SU-DHL-6 (cell line): ENCODE measurements at regions not wholly inside any gene's neighbourhood (a gene's known extent, or its start where the extent isn't known, plus 50 kb on each side); places are given as distances from the start of the nearest gene placed in this dataset.

Source experiments
- H2AFZ ChIP-seq: fragments of 200-600 bp; sonication (generic); 2 replicates; pipeline ENCODE4 v1.6.1; 2014; ENCODE audit warnings: low read depth, mild to moderate bottlenecking, moderate library complexity, mixed read lengths, antibody characterized with exemption, low read length; ENCODE audit not compliant: severe bottlenecking
- H3F3A ChIP-seq: fragments of 200-600 bp; shearing (Covaris generic); 2 replicates; pipeline ENCODE4 v1.6.0; 2016; ENCODE audit warnings: antibody characterized with exemption, mild to moderate bottlenecking; ENCODE audit not compliant: insufficient read depth
- H3K27ac ChIP-seq: fragments of 200-600 bp; sonication (generic); 2 replicates; pipeline ENCODE4 v1.5.1; 2016; ENCODE audit warnings: low read depth, mild to moderate bottlenecking, low read length, moderate library complexity, mixed read lengths
- H3K27me3 ChIP-seq: fragments of 200-600 bp; sonication (generic), shearing (Covaris generic); 2 replicates; pipeline ENCODE4 v1.6.0; 2014; ENCODE audit warnings: mild to moderate bottlenecking, low read length
- H3K36me3 ChIP-seq: fragments of 200-600 bp; sonication (generic); 2 replicates; pipeline ENCODE4 v1.6.1; 2014; ENCODE audit warnings: mild to moderate bottlenecking, low read length, mixed read lengths
- H3K4me2 ChIP-seq: fragments of 300-600, 200-600 bp; shearing (Covaris generic), sonication (generic); 2 replicates; pipeline ENCODE4 v1.6.0; 2014; ENCODE audit warnings: low read length, low read depth, mild to moderate bottlenecking; ENCODE audit not compliant: poor library complexity, severe bottlenecking
- H3K4me3 ChIP-seq: fragments of 200-600 bp; sonication (generic); 2 replicates; pipeline ENCODE4 v1.5.1; 2014; ENCODE audit warnings: antibody characterized with exemption, low read length, mild to moderate bottlenecking, mixed read lengths; ENCODE audit not compliant: insufficient read depth, poor library complexity, severe bottlenecking
- H3K79me2 ChIP-seq: fragments of 200-600 bp; sonication (generic); 2 replicates; pipeline ENCODE4 v1.6.1; 2014; ENCODE audit warnings: mild to moderate bottlenecking, low read length, moderate library complexity; ENCODE audit not compliant: insufficient read depth
- H3K9ac ChIP-seq: fragments of 200-600 bp; sonication (generic); 2 replicates; pipeline ENCODE4 v1.7.0; 2014; ENCODE audit warnings: mild to moderate bottlenecking, low read length
- H3K9me2 ChIP-seq: fragments of 200-600 bp; sonication (generic); replicated peaks from 2 replicates; pipeline ENCODE4 v1.6.1; 2014; ENCODE audit warnings: low read length; ENCODE audit not compliant: insufficient read depth
- H3K9me3 ChIP-seq: fragments of 200-600 bp; sonication (generic); 2 replicates; pipeline ENCODE4 v1.6.1; 2014; ENCODE audit warnings: low read length, mixed read lengths; ENCODE audit not compliant: insufficient read depth
- H4K20me1 ChIP-seq: fragments of 200-600 bp; sonication (generic); 2 replicates; pipeline ENCODE4 v1.6.1; 2014; ENCODE audit warnings: low read depth, mild to moderate bottlenecking, antibody characterized with exemption, low read length, moderate library complexity, mixed read lengths
- EZH2phosphoT487 ChIP-seq: fragments of 200-600 bp; sonication (generic), shearing (Covaris generic); conservative IDR thresholded peaks from 2 replicates; pipeline ENCODE4 v1.6.1; 2018; ENCODE audit warnings: mild to moderate bottlenecking, antibody characterized with exemption, low read length, moderate library complexity, mixed read lengths
- TF ChIP-seq, protein P1 (sequence below): fragments of 200-600 bp; sonication (generic); IDR thresholded peaks from one replicate; pipeline ENCODE4 v1.5.1; 2017; ENCODE audit warnings: antibody characterized with exemption, mild to moderate bottlenecking, low read length, moderate library complexity; ENCODE audit not compliant: insufficient read depth, poor library complexity, severe bottlenecking

DNA sequence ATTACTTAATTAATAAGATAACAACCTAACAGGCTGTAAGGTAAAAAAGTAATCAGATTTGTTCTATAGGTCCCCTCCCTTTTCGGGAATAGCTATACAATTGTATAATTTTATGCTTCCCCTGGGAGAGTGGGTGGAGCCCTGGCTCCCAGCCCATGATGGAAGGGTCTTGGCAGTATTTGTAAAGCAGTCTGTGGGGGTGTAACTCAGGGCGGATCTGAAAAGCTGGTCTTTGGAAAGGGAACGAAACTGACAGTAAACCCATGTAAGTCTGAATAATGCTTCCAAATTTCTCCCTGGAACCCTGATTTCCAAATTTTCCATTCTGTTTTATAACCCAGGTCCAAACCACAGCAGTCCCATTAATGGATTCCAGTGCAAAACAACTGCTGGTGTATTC is 110.4 kb downstream of the DAD1 start:
- Histone ChIP-seq H3K79me2 (peaks cover 4% of the 10 kb centered on the region; the same call in 1 of the 2 replicates), H3K9me3 (no peaks in the 10 kb centered on the region), H3K36me3 (no peaks in the 10 kb centered on the region), H2AFZ (no peak overlapping the region), H3K27ac (peak overlapping the region; percentile 96), H3K9me2 (no peaks in the 10 kb centered on the region), H3K9ac (peak overlapping the region; percentile 60), H3K4me2 (peak overlapping the region; percentile 91), H4K20me1 (no peaks in the 10 kb centered on the region), H3K27me3 (no peaks in the 10 kb centered on the region), H3F3A (peaks cover 86% of the 10 kb centered on the region), H3K4me3 (no peak overlapping the region)
- TF ChIP-seq, protein P1, sequence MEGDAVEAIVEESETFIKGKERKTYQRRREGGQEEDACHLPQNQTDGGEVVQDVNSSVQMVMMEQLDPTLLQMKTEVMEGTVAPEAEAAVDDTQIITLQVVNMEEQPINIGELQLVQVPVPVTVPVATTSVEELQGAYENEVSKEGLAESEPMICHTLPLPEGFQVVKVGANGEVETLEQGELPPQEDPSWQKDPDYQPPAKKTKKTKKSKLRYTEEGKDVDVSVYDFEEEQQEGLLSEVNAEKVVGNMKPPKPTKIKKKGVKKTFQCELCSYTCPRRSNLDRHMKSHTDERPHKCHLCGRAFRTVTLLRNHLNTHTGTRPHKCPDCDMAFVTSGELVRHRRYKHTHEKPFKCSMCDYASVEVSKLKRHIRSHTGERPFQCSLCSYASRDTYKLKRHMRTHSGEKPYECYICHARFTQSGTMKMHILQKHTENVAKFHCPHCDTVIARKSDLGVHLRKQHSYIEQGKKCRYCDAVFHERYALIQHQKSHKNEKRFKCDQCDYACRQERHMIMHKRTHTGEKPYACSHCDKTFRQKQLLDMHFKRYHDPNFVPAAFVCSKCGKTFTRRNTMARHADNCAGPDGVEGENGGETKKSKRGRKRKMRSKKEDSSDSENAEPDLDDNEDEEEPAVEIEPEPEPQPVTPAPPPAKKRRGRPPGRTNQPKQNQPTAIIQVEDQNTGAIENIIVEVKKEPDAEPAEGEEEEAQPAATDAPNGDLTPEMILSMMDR: no peak
- TF ChIP-seq EZH2phosphoT487: no peak

DNA sequence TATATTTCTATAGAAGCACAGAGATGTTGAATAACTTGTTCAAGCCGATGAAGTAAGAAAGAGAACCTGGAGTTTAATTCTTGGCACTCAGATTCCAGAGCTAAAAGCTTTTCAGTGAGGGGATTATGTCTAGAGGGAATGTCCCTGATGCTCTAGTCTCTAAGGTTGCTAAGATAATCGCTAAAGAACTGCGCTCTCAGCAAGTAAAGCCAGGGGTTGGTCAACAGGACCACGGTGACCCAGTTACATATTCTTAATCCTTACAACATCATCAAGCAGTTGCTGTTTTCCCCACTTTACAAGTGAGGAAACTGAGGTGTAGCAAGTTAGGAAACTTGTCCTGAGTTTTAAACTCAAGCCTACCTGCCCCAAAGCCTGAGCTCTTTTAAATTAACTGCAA is 110.8 kb downstream of the DAD1 start:
- TF ChIP-seq, protein P1: no peak
- TF ChIP-seq EZH2phosphoT487: no peak
- Histone ChIP-seq H4K20me1 (no peaks in the 10 kb centered on the region), H3K4me3 (no peak overlapping the region), H3K9me2 (no peaks in the 10 kb centered on the region), H3K27ac (peak overlapping the region; percentile 96), H3K79me2 (peaks cover 4% of the 10 kb centered on the region; the same call in 1 of the 2 replicates), H3K9me3 (no peaks in the 10 kb centered on the region), H3K4me2 (peak overlapping the region; percentile 91), H2AFZ (no peak overlapping the region), H3F3A (peaks cover 82% of the 10 kb centered on the region), H3K27me3 (no peaks in the 10 kb centered on the region), H3K36me3 (no peaks in the 10 kb centered on the region), H3K9ac (peak overlapping the region; percentile 60)

DNA sequence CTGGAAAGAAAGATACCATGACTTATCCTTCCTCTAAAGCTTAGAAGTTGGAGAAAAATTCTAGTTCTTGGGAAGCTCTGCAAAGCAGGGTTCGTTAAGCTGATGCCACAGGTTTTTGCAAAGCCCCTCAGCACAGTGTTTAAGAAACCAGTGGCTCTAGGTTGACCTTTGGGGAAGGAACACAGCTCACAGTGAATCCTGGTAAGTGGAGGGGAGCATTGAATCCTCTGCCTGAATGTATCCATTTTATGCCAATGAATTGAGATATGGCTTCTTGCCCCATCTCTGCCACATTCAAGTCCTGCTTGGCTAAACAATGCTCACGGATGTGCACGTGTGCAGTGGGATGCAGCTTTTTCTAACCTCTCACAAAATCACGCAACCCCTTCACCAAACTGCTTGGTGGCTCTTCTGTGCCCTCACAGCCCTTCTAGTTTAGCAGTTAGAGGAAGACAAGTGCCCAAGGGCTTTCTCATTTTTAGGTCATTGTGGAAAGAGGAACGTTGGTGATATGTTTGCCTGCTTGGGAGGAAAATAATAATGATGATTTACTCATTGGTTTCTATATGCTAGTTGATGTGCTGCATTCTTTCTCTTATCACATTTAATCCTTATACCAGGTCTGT is 111.3 kb downstream of the DAD1 start:
- Histone ChIP-seq H3K9ac (peak overlapping the region; percentile 60), H3K27me3 (no peaks in the 10 kb centered on the region), H3K36me3 (no peaks in the 10 kb centered on the region), H2AFZ (no peak overlapping the region), H3K9me3 (no peaks in the 10 kb centered on the region), H3K27ac (peak overlapping the region; percentile 96), H3K4me2 (peak overlapping the region; percentile 91), H3K79me2 (peaks cover 4% of the 10 kb centered on the region; the same call in 1 of the 2 replicates), H3K9me2 (no peaks in the 10 kb centered on the region), H4K20me1 (no peaks in the 10 kb centered on the region), H3K4me3 (no peak overlapping the region), H3F3A (peaks cover 76% of the 10 kb centered on the region)
- TF ChIP-seq, protein P1: no peak
- TF ChIP-seq EZH2phosphoT487: no peak
